Left kidney (tissue), 1 donor: ENCODE measurements at regions not wholly inside any gene's neighbourhood (a gene's known extent, or its start where the extent isn't known, plus 50 kb on each side); places are given as distances from the start of the nearest gene placed in this dataset.
"Not testable (repeated sequence)": the region's sequence is repeated elsewhere in the genome, so short reads cannot be mapped to it uniquely, and the experiment has no call there.

ENCODE experiments used
- DNase-seq: peaks from one replicate; pipeline ENCODE4 v3.0.0-alpha.2; 2013

- DNase-seq: no peak
Observed at GRCh38 chr18:77329651-77330050, 80.0 kb downstream of the GALR1 start.

GRCh38 chr18:77334876-77335275 is 85.2 kb downstream of the GALR1 start:
- no peak for DNase-seq

- no peak for DNase-seq
Observed at GRCh38 chr18:77337604-77338003, 88.0 kb downstream of the GALR1 start.

- no peak for DNase-seq
Observed at GRCh38 chr18:77339093-77339492, 89.4 kb downstream of the GALR1 start.

- no peak for DNase-seq
Observed at GRCh38 chr18:77339623-77340022, 90.0 kb downstream of the GALR1 start.

GRCh38 chr18:77340815-77341214 is 91.2 kb downstream of the GALR1 start:
- DNase-seq: no peak

GRCh38 chr18:77341527-77342325 is 92.1 kb downstream of the GALR1 start:
- no peak for DNase-seq

GRCh38 chr18:77342736-77343135 is 93.1 kb downstream of the GALR1 start:
- no peak for DNase-seq

GRCh38 chr18:77343846-77344510 is 94.3 kb downstream of the GALR1 start:
- no peak for DNase-seq

GRCh38 chr18:77344786-77345500 is 95.3 kb downstream of the GALR1 start:
- no peak for DNase-seq

GRCh38 chr18:77346208-77346810 is 96.7 kb downstream of the GALR1 start:
- DNase-seq: no peak

- DNase-seq: not testable (repeated sequence)
Observed at GRCh38 chr18:77353349-77353748, 103.7 kb downstream of the GALR1 start.

GRCh38 chr18:77359561-77360314 is 110.1 kb downstream of the GALR1 start:
- DNase-seq: no peak

GRCh38 chr18:77360315-77361190 is 110.9 kb downstream of the GALR1 start:
- peak; percentile 35 for DNase-seq

- no peak for DNase-seq
Observed at GRCh38 chr18:77361382-77361781, 111.7 kb downstream of the GALR1 start.

- DNase-seq: no peak
Observed at GRCh38 chr18:77365667-77366066, 116.0 kb downstream of the GALR1 start.

GRCh38 chr18:77366067-77366719 is 116.5 kb downstream of the GALR1 start:
- DNase-seq: no peak

- peak; percentile 51 for DNase-seq
Observed at GRCh38 chr18:77366720-77367641, 117.3 kb downstream of the GALR1 start.

- DNase-seq: no peak
Observed at GRCh38 chr18:77369644-77370043, 120.0 kb downstream of the GALR1 start.
